OCI-LY3 (cell line): ENCODE measurements at regions not wholly inside any gene's neighbourhood (a gene's known extent, or its start where the extent isn't known, plus 50 kb on each side); places are given as distances from the start of the nearest gene placed in this dataset.
A peak's percentile ranks its signal among the peaks of the same experiment; 100 is the strongest.

Experiments
- H2AFZ ChIP-seq: fragments of 200-600, 300-600 bp; shearing (Covaris generic); 2 replicates; pipeline ENCODE4 v1.6.0; 2014; ENCODE audit warnings: antibody characterized with exemption, low read depth, low read length
- H3K27ac ChIP-seq: fragments of 200-600, 300-600 bp; sonication (generic); 2 replicates; pipeline ENCODE4 v1.5.1; 2014; ENCODE audit warnings: mild to moderate bottlenecking, low read length, moderate library complexity, mixed read lengths
- H3K27me3 ChIP-seq: fragments of 200-600, 300-600 bp; sonication (generic); 2 replicates; pipeline ENCODE4 v1.6.1; 2014; ENCODE audit warnings: low read depth, low read length, mixed read lengths
- H3K36me3 ChIP-seq: fragments of 200-600, 300-600 bp; sonication (generic); replicated peaks from 2 replicates; pipeline ENCODE3; 2014; ENCODE audit warnings: low read depth, low read length, mixed read lengths
- H3K4me1 ChIP-seq: fragments of 300-600, 200-600 bp; sonication (generic); 2 replicates; pipeline ENCODE4 v1.6.1; 2014; ENCODE audit warnings: low read length, mixed read lengths
- H3K4me2 ChIP-seq: fragments of 200-600, 300-600 bp; sonication (generic); 2 replicates; pipeline ENCODE4 v1.6.1; 2014; ENCODE audit warnings: low read length, mixed read lengths
- H3K4me3 ChIP-seq: fragments of 300-600, 200-600 bp; sonication (generic); 2 replicates; pipeline ENCODE4 v1.5.1; 2014; ENCODE audit warnings: antibody characterized with exemption, mild to moderate bottlenecking, low read length, moderate library complexity
- H3K79me2 ChIP-seq: fragments of 300-600, 200-600 bp; shearing (Covaris generic); 2 replicates; pipeline ENCODE4 v1.6.1; 2014; ENCODE audit warnings: mild to moderate bottlenecking, low read length, mixed read lengths
- H3K9ac ChIP-seq: fragments of 300-600, 200-600 bp; shearing (Covaris generic); 2 replicates; pipeline ENCODE4 v1.6.0; 2014; ENCODE audit warnings: mild to moderate bottlenecking, low read length, moderate library complexity
- H3K9me3 ChIP-seq: fragments of 200-600, 300-600 bp; shearing (Covaris generic); 2 replicates; pipeline ENCODE4 v1.6.1; 2014; ENCODE audit warnings: low read length, mixed read lengths; ENCODE audit not compliant: insufficient read depth
- H4K20me1 ChIP-seq: fragments of 200-600, 300-600 bp; sonication (generic); 2 replicates; pipeline ENCODE4 v1.6.1; 2016; ENCODE audit warnings: low read length, mixed read lengths; ENCODE audit not compliant: insufficient read depth
- CTCF ChIP-seq: fragments of 200-600, 300-600 bp; sonication (generic); IDR thresholded peaks from 2 replicates; pipeline ENCODE4 v1.5.1; 2014; ENCODE audit warnings: antibody characterized with exemption, low read length, low read depth
- EZH2phosphoT487 ChIP-seq: fragments of 200-600 bp; shearing (Covaris generic); IDR thresholded peaks from 2 replicates; pipeline ENCODE4 v1.6.1; 2018; ENCODE audit warnings: antibody characterized with exemption, mixed run types, low read depth

GRCh38 chrX:25198891-25199290 is 183.1 kb upstream of the ARX start:
- H3K4me3 ChIP-seq: no peak overlapping the region
- no peaks in the 10 kb centered on the region for H3K27me3 ChIP-seq
- no peaks in the 10 kb centered on the region for H3K79me2 ChIP-seq
- no peaks in the 10 kb centered on the region for H3K4me1 ChIP-seq
- H3K9me3 ChIP-seq: no peaks in the 10 kb centered on the region
- H3K4me2 ChIP-seq: no peak overlapping the region
- TF ChIP-seq EZH2phosphoT487 (no peak), CTCF (no peak)
- no peak overlapping the region for H3K9ac ChIP-seq
- no peaks in the 10 kb centered on the region for H3K36me3 ChIP-seq
- H4K20me1 ChIP-seq: no peaks in the 10 kb centered on the region
- no peak overlapping the region for H3K27ac ChIP-seq
- no peak overlapping the region for H2AFZ ChIP-seq

GRCh38 chrX:25198253-25198652 is 182.5 kb upstream of the ARX start:
- Histone ChIP-seq H3K4me3 (no peak overlapping the region), H3K27ac (no peak overlapping the region), H3K9me3 (no peaks in the 10 kb centered on the region), H3K9ac (no peak overlapping the region), H3K27me3 (no peaks in the 10 kb centered on the region), H3K36me3 (no peaks in the 10 kb centered on the region), H3K4me2 (no peak overlapping the region), H3K79me2 (no peaks in the 10 kb centered on the region), H2AFZ (no peak overlapping the region), H3K4me1 (no peaks in the 10 kb centered on the region), H4K20me1 (no peaks in the 10 kb centered on the region)
- TF ChIP-seq EZH2phosphoT487 (no peak), CTCF (no peak)

GRCh38 chrX:25196221-25196620 is 180.5 kb upstream of the ARX start:
- Histone ChIP-seq H3K79me2 (no peaks in the 10 kb centered on the region), H3K4me3 (no peak overlapping the region), H3K9me3 (no peaks in the 10 kb centered on the region), H4K20me1 (no peaks in the 10 kb centered on the region), H3K27ac (no peak overlapping the region), H3K9ac (no peak overlapping the region), H3K36me3 (no peaks in the 10 kb centered on the region), H2AFZ (no peak overlapping the region), H3K4me2 (no peak overlapping the region), H3K4me1 (no peaks in the 10 kb centered on the region), H3K27me3 (no peaks in the 10 kb centered on the region)
- TF ChIP-seq CTCF: no peak
- no peak for TF ChIP-seq EZH2phosphoT487

GRCh38 chrX:25191403-25191802 is 175.6 kb upstream of the ARX start:
- no peaks in the 10 kb centered on the region for H3K36me3 ChIP-seq
- no peak overlapping the region for H3K9ac ChIP-seq
- H3K4me2 ChIP-seq: no peak overlapping the region
- no peak overlapping the region for H3K4me3 ChIP-seq
- H3K27me3 ChIP-seq: no peaks in the 10 kb centered on the region
- H3K9me3 ChIP-seq: no peaks in the 10 kb centered on the region
- H4K20me1 ChIP-seq: no peaks in the 10 kb centered on the region
- no peak overlapping the region for H2AFZ ChIP-seq
- H3K79me2 ChIP-seq: no peaks in the 10 kb centered on the region
- TF ChIP-seq CTCF: peak; percentile 29
- TF ChIP-seq EZH2phosphoT487: no peak
- H3K27ac ChIP-seq: no peak overlapping the region
- no peaks in the 10 kb centered on the region for H3K4me1 ChIP-seq
